ENCODE measurements at regions not wholly inside any gene's neighbourhood (a gene's known extent, or its start where the extent isn't known, plus 50 kb on each side); places are given as distances from the start of the nearest gene placed in this dataset.

DNA sequence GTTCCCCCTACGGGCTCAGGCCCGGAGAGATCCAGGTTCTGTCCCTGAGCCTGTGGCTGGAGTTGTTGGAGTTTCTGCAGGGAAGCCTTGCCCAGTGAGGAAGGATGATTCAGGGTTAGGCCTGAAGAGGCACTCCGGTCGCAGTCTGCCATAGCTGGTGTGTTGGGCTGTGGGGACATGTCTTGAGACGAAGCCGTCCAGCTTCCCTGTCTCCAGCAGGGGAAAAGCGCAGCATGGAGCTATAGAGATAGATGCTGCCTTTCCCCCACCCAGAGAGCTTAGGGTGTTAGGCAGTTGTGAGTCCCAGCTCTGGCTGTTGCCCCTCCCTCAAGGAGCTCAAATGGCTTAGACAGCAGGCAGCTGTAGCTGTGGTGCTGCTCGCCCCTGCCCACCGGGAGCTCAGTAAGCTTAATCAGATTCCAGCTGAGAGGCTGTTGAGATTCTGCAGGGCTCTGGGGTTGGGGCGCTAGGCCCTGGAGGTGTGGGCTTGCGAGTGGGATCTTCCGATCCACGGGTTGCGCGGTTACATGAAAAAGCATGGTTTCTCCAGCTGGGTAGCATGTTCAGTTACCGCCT, 103.9 kb downstream of the PMAIP1 start:
- H3K79me2 ChIP-seq (ENCODE audit: low read length), result no peaks in the 10 kb centered on the region
- H3K4me1 ChIP-seq (ENCODE audit: insufficient read depth, low read length), result peaks cover 9% of the 10 kb centered on the region
- no peak overlapping the region for H3K9ac ChIP-seq (ENCODE audit: low read length)
- H3K9me2 ChIP-seq (replicated peaks; ENCODE audit: low read length), result no peaks in the 10 kb centered on the region
- ATAC-seq, result no peak
- TF ChIP-seq, protein P1, sequence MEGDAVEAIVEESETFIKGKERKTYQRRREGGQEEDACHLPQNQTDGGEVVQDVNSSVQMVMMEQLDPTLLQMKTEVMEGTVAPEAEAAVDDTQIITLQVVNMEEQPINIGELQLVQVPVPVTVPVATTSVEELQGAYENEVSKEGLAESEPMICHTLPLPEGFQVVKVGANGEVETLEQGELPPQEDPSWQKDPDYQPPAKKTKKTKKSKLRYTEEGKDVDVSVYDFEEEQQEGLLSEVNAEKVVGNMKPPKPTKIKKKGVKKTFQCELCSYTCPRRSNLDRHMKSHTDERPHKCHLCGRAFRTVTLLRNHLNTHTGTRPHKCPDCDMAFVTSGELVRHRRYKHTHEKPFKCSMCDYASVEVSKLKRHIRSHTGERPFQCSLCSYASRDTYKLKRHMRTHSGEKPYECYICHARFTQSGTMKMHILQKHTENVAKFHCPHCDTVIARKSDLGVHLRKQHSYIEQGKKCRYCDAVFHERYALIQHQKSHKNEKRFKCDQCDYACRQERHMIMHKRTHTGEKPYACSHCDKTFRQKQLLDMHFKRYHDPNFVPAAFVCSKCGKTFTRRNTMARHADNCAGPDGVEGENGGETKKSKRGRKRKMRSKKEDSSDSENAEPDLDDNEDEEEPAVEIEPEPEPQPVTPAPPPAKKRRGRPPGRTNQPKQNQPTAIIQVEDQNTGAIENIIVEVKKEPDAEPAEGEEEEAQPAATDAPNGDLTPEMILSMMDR (conservative IDR thresholded peaks at IDR 0.05; ENCODE audit: low read depth, low read length), result no peak
- no peak for TF ChIP-seq EZH2phosphoT487 (IDR thresholded peaks at IDR 0.05; ENCODE audit: borderline replicate concordance, low read length)
- no peak for TF ChIP-seq EZH2 (IDR thresholded peaks at IDR 0.05; ENCODE audit: low read length, unreplicated experiment)
- DNase-seq, result no peak
- no peak overlapping the region for H3K4me2 ChIP-seq (ENCODE audit: low read length)
- H3K9me3 ChIP-seq (ENCODE audit: low read length), result no peaks in the 10 kb centered on the region
- no peaks in the 10 kb centered on the region for H4K20me1 ChIP-seq (ENCODE audit: low read length)
- no peaks in the 10 kb centered on the region for H3K27me3 ChIP-seq (ENCODE audit: low read length)
- no peak overlapping the region for H2AFZ ChIP-seq (ENCODE audit: low read length)
- no peak overlapping the region for H3K27ac ChIP-seq (ENCODE audit: low read length)
- CTCF ChIA-PET, result no interaction called here
- POLR2A ChIA-PET (ENCODE audit: unreplicated experiment), result no interaction called here
- no peaks in the 10 kb centered on the region for H3K36me3 ChIP-seq (ENCODE audit: low read depth, low read length)
- BruUV-seq (replicated peaks), result no TSS peak
- no peaks in the 10 kb centered on the region for H3F3A ChIP-seq (ENCODE audit: low read length, unreplicated experiment)
- intact Hi-C loops (cut with micrococcal nuclease), result no loop called here
- H3K4me3 ChIP-seq (ENCODE audit: low read length), result no peak overlapping the region

DNA sequence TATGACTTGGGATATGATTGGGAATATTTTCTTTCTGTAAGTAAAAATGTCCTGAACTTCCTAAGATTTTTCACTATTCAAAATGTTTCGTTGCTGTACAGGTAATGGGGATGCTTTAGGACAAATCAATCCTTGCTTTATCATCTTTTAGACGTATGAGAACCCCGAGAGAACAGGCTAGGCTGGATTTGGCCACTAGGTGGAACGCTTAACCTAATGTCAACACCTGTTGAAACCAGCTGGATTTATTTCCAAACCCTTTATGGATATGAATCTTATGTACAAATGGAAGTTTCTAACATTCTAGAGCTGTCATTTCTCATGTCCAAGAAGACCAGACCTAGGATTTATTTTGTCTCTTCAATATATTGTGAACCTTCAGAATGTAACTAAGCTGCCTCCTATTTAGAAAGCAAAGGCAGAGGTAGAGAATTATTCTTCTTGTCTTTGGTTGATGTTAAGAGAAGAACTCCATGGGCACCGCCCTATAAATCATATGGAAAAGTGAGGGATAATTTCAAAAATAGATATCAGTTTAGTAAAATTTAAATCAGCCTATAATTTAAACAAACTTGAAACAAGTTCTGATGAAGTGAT, 96.7 kb downstream of the PMAIP1 start:
- peak; percentile 92 for ATAC-seq

More for the DNA sequence above, 96.7 kb downstream of the PMAIP1 start:
- no peaks in the 10 kb centered on the region for H3K9me3 ChIP-seq (ENCODE audit: low read length)
- H3K4me3 ChIP-seq (ENCODE audit: low read length), result no peak overlapping the region
- no peaks in the 10 kb centered on the region for H4K20me1 ChIP-seq (ENCODE audit: low read length)
- no peaks in the 10 kb centered on the region for H3K79me2 ChIP-seq (ENCODE audit: low read length)
- ChIA-PET CTCF (interaction anchor here (0.5 to 1.5 kb wide), 5 partner anchors 58 to 1506 kb away, joined by 3 to 13 read pairs (median 3); no protein-coding TSS in a partner anchor), POLR2A (ENCODE audit: unreplicated experiment) (interaction anchor here (0.7 kb wide), 1 partner anchor 8 kb away, joined by 7 read pairs; no protein-coding TSS in a partner anchor)
- H3K36me3 ChIP-seq (ENCODE audit: low read depth, low read length), result no peaks in the 10 kb centered on the region
- no peak overlapping the region for H2AFZ ChIP-seq (ENCODE audit: low read length)
- intact Hi-C loops (cut with micrococcal nuclease), result loop anchor here (1.0 to 10.0 kb wide), 5 partner anchors 56 to 553 kb away; no protein-coding TSS in a partner anchor
- no peak overlapping the region for H3K4me2 ChIP-seq (ENCODE audit: low read length)
- BruUV-seq (replicated peaks), result no TSS peak
- no peaks in the 10 kb centered on the region for H3K9me2 ChIP-seq (replicated peaks; ENCODE audit: low read length)
- DNase-seq, result peak; percentile 82
- no peaks in the 10 kb centered on the region for H3K27me3 ChIP-seq (ENCODE audit: low read length)
- no peaks in the 10 kb centered on the region for H3K4me1 ChIP-seq (ENCODE audit: insufficient read depth, low read length)
- TF ChIP-seq EZH2phosphoT487 (IDR thresholded peaks at IDR 0.05; ENCODE audit: borderline replicate concordance, low read length), result no peak
- TF ChIP-seq, protein P1 (conservative IDR thresholded peaks at IDR 0.05; ENCODE audit: low read depth, low read length), result peak; percentile 95
- H3K27ac ChIP-seq (ENCODE audit: low read length), result no peak overlapping the region
- H3K9ac ChIP-seq (ENCODE audit: low read length), result no peak overlapping the region
- no peaks in the 10 kb centered on the region for H3F3A ChIP-seq (ENCODE audit: low read length, unreplicated experiment)
